Endothelial cell of umbilical vein (primary cell): ENCODE measurements at regions not wholly inside any gene's neighbourhood (a gene's known extent, or its start where the extent isn't known, plus 50 kb on each side); places are given as distances from the start of the nearest gene placed in this dataset.
A peak's percentile ranks its signal among the peaks of the same experiment; 100 is the strongest.

Source experiments
- BruUV-seq: library from RNA; stranded (reverse); fragments of 400-500 nt; replicated peaks from 2 replicates; lab custom pipeline; 2021; lab: Mats Ljungman, UMichigan
- CTCF ChIA-PET: fragments of 300-600, 350-600 bp; sonication (Branson Sonifier 250); formaldehyde crosslinking; loops from one replicate; lab custom pipeline; 2021; ENCODE audit warnings: antibody characterized with exemption, inconsistent platforms; lab: Charles Lee
- POLR2A ChIA-PET: fragments of 300-600, 350-600 bp; sonication (Branson Sonifier 250); formaldehyde crosslinking; loops from one replicate; lab custom pipeline; 2021; ENCODE audit warnings: antibody characterized with exemption, inconsistent platforms; lab: Charles Lee
- DNase-seq: peaks from one replicate; pipeline ENCODE4 v3.0.0-alpha.2; 2011; ENCODE audit warnings: low read depth, low spot score
- FAIRE-seq: peaks from 2 replicates; lab custom pipeline; 2011; peaks lifted over from hg19 to GRCh38; lab: Jason Lieb, UNC
- H2AFZ ChIP-seq: 2 replicates; pipeline ENCODE4 v1.6.0; 2012; ENCODE audit warnings: low read depth, low read length, control low read depth, inconsistent platforms
- H3K27ac ChIP-seq: 2 replicates; pipeline ENCODE4 v1.5.1; 2011; ENCODE audit warnings: low read depth, mild to moderate bottlenecking, control low read depth, low read length, moderate library complexity; ENCODE audit not compliant: insufficient read depth
- H3K27me3 ChIP-seq, 2 experiments: 2 replicates each; pipeline versions ENCODE4 v1.6.0 to v1.6.1; 2011; ENCODE audit warnings: low read length in 2 of 2, mixed read lengths in 1 of 2; ENCODE audit not compliant: control insufficient read depth in 2 of 2, insufficient read depth in 2 of 2
- H3K36me3 ChIP-seq, 2 experiments: 2 replicates in 1 of 2; 3 replicates in 1 of 2; pipeline ENCODE4 v1.5.1; 2011; ENCODE audit warnings: low read length in 2 of 2, mild to moderate bottlenecking in 1 of 2, moderate library complexity in 1 of 2; ENCODE audit not compliant: control insufficient read depth in 2 of 2, insufficient read depth in 2 of 2; ENCODE audit errors: extremely low read depth in 1 of 2
- H3K4me1 ChIP-seq: 3 replicates; pipeline ENCODE4 v1.5.1; 2011; ENCODE audit warnings: mild to moderate bottlenecking, low read length; ENCODE audit not compliant: control insufficient read depth, insufficient read depth; ENCODE audit errors: extremely low read depth
- H3K4me2 ChIP-seq: 2 replicates; pipeline ENCODE4 v1.6.1; 2011; ENCODE audit warnings: low read length, control low read depth, mixed read lengths; ENCODE audit not compliant: insufficient read depth
- H3K4me3 ChIP-seq, 3 experiments: fragments of 200-600 bp in 1 of 3; sonication (generic), shearing (Covaris generic) in 1 of 3; replicated peaks in 1 of 3; 2 replicates each; pipeline ENCODE4 v1.5.1; 2011 to 2016; ENCODE audit warnings: control low read depth in 3 of 3, low read length in 3 of 3, mild to moderate bottlenecking in 2 of 3, inconsistent platforms in 1 of 3, low read depth in 1 of 3, moderate library complexity in 1 of 3; ENCODE audit not compliant: insufficient read depth in 1 of 3
- H3K79me2 ChIP-seq: 2 replicates; pipeline ENCODE4 v1.6.0; 2012; ENCODE audit warnings: low read length, inconsistent platforms; ENCODE audit not compliant: control insufficient read depth, insufficient read depth
- H3K9ac ChIP-seq: replicated peaks from 2 replicates; pipeline ENCODE3; 2011; ENCODE audit warnings: low read length, control low read depth; ENCODE audit not compliant: insufficient read depth; ENCODE audit errors: extremely low read depth
- H3K9me1 ChIP-seq: replicated peaks from 3 replicates; pipeline ENCODE4 v1.6.0; 2011; ENCODE audit warnings: mild to moderate bottlenecking, low read length; ENCODE audit not compliant: control insufficient read depth, insufficient read depth; ENCODE audit errors: extremely low read depth
- H3K9me3 ChIP-seq: replicated peaks from 2 replicates; pipeline ENCODE4 v1.5.1; 2012; ENCODE audit warnings: low read length, inconsistent platforms; ENCODE audit not compliant: control insufficient read depth, insufficient read depth
- H4K20me1 ChIP-seq: replicated peaks from 2 replicates; pipeline ENCODE3; 2011; ENCODE audit warnings: mild to moderate bottlenecking, low read length; ENCODE audit not compliant: control insufficient read depth, insufficient read depth; ENCODE audit errors: extremely low read depth
- EZH2 ChIP-seq: IDR thresholded peaks from 2 replicates; pipeline ENCODE4 v1.6.1; 2012; ENCODE audit warnings: borderline replicate concordance, low read depth, mild to moderate bottlenecking, moderate library complexity, low read length, inconsistent platforms; ENCODE audit not compliant: severe bottlenecking
- FOS ChIP-seq: IDR thresholded peaks from 2 replicates; pipeline ENCODE4 v1.6.1; 2011; ENCODE audit warnings: mild to moderate bottlenecking, low read length, moderate library complexity, borderline replicate concordance; ENCODE audit not compliant: insufficient read depth
- JUN ChIP-seq: IDR thresholded peaks from 2 replicates; pipeline ENCODE4 v1.6.1; 2011; ENCODE audit warnings: borderline replicate concordance, low read depth; ENCODE audit not compliant: insufficient read length, insufficient read depth
- POLR2A ChIP-seq: IDR thresholded peaks from 2 replicates; pipeline ENCODE4 v1.6.1; 2012; ENCODE audit warnings: low read depth, mild to moderate bottlenecking, control low read depth, low read length
- dilution Hi-C: fragments of 300-500 bp; cut with MboI; formaldehyde crosslinking; loops from one replicate; pipeline ENCODE4 v1.15.0; 2019; ENCODE audit warnings: low sequenced_read_pairs; ENCODE audit not compliant: extremely low pct_ligation_motif_present
- intact Hi-C: fragments of 100-400 bp; cut with micrococcal nuclease; formaldehyde crosslinking; loops from one replicate; pipeline ENCODE4 v1.10.0; 2022
- TF ChIP-seq, protein P1 (sequence below): IDR thresholded peaks from 2 replicates; pipeline ENCODE4 v1.6.1; 2011; ENCODE audit not compliant: insufficient read depth, insufficient read length
- TF ChIP-seq, protein P2 (sequence below), 2 donors: IDR thresholded peaks; 1 replicate in 1 of 2; 2 replicates in 1 of 2; pipeline ENCODE4 v1.5.1; 2011; ENCODE audit warnings: low read length in 2 of 2, mild to moderate bottlenecking in 2 of 2, moderate library complexity in 2 of 2, control low read depth in 1 of 2, inconsistent platforms in 1 of 2, low read depth in 1 of 2; ENCODE audit not compliant: insufficient read depth in 1 of 2; ENCODE audit errors: extremely low read depth in 1 of 2

DNA sequence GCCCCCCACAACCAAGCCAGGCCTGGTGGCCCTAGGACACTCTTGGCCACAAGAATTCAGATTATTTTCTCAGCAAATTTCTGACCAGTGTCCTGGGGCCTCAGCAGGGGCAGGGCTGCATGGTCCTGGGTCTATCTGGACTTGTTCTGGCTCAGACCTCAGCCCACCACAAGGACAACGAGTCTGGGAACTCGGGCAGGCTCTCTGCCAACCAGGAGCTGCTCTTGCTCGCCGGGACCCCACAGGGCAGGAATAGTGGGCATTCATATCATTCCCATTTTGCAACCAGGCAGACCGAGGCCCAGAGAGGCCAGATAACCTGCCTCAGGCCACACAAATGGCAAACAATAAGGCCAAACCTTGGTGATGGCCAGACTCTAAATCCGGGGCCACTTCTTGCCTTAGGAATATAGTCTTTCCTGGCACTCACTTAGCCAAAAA lies 75.4 kb upstream of the WNT7B start:
- peaks cover 43% of the 10 kb centered on the region for H3K4me1 ChIP-seq
- TF ChIP-seq, protein P1, sequence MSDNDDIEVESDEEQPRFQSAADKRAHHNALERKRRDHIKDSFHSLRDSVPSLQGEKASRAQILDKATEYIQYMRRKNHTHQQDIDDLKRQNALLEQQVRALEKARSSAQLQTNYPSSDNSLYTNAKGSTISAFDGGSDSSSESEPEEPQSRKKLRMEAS = no peak
- no peak for TF ChIP-seq FOS
- no peak for TF ChIP-seq JUN
- H3K27ac ChIP-seq = peak overlapping the region; percentile 45

DNA sequence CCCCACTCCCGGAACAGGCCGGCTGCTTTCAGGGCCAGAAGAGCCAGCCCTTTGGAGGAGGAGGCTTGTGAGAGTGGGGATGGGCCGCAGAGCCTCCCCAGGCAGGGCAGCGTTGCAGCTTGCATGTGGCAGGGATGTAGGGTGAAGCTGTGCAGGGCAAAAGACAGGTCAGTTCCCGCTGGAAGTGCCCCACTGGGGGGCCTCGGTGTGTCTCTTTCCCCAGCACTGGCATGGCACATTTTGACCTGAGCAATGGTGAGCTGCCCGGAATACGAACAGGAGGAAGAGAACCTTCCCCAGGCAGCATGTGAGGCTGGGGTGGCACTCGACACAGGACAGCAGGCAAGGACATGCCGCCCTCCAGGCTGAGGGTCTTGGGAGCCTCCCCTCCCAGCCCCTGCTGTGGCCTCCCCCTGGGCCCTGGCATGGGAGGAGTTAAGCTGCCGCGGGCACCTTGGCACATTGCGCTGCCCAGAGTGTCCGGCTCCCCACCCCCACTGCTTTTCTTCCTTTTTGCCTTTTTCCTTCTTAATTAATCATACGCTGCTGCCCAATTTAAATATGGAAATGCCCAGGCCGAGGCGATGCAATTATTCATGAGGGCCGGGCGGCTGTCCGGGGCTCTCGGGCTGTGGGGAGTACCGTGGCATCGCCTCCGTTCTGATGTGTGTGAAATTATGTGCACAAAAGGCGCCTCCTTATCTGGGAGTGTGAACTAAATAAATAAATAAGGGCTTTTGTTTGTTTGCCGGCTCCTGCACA lies 76.0 kb upstream of the WNT7B start:
- intact Hi-C loops (loop anchor here (1.0 kb wide), 3 partner anchors 9 to 17 kb away; no protein-coding TSS in a partner anchor), dilution Hi-C loops (no loop called here)
- no TSS peak for BruUV-seq
- peak overlapping the region; percentile 45 for H3K27ac ChIP-seq
- POLR2A ChIA-PET = interaction anchor here (0.9 to 1.9 kb wide), 2 partner anchors 17 to 18 kb away, joined by 3 to 4 read pairs; no protein-coding TSS in a partner anchor
- peak overlapping the region; percentile 78 for H2AFZ ChIP-seq
- H3K9me1 ChIP-seq = no peaks in the 10 kb centered on the region
- peaks cover 50% of the 10 kb centered on the region for H3K4me1 ChIP-seq
- TF ChIP-seq EZH2 = no peak
- TF ChIP-seq, protein P2, sequence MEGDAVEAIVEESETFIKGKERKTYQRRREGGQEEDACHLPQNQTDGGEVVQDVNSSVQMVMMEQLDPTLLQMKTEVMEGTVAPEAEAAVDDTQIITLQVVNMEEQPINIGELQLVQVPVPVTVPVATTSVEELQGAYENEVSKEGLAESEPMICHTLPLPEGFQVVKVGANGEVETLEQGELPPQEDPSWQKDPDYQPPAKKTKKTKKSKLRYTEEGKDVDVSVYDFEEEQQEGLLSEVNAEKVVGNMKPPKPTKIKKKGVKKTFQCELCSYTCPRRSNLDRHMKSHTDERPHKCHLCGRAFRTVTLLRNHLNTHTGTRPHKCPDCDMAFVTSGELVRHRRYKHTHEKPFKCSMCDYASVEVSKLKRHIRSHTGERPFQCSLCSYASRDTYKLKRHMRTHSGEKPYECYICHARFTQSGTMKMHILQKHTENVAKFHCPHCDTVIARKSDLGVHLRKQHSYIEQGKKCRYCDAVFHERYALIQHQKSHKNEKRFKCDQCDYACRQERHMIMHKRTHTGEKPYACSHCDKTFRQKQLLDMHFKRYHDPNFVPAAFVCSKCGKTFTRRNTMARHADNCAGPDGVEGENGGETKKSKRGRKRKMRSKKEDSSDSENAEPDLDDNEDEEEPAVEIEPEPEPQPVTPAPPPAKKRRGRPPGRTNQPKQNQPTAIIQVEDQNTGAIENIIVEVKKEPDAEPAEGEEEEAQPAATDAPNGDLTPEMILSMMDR (IDR thresholded peaks at IDR 0.05; ENCODE audit: extremely low read depth in 1 of 2, insufficient read depth in 1 of 2, low read depth in 1 of 2, low read length in 2 of 2) = no peak
- TF ChIP-seq POLR2A = peak; percentile 17
- H3K9me3 ChIP-seq = no peaks in the 10 kb centered on the region
- H3K4me3 ChIP-seq = peak overlapping the region; percentile 12 to 49 (median 30)
- FAIRE-seq (no peak), DNase-seq (peak; percentile 58)
- no peaks in the 10 kb centered on the region for H4K20me1 ChIP-seq
- no peaks in the 10 kb centered on the region for H3K36me3 ChIP-seq
- peaks cover 39% of the 10 kb centered on the region for H3K79me2 ChIP-seq
- peak overlapping the region; percentile 64 for H3K9ac ChIP-seq
- peak overlapping the region; percentile 79 for H3K4me2 ChIP-seq
- H3K27me3 ChIP-seq = no peaks in the 10 kb centered on the region
- CTCF ChIA-PET = interaction anchor here (0.8 to 3.4 kb wide), 4 partner anchors 8 to 46 kb away, joined by 3 to 21 read pairs (median 5); no protein-coding TSS in a partner anchor

More for the DNA sequence above, 75.4 kb upstream of the WNT7B start:
- ChIA-PET POLR2A (interaction anchor here (0.9 to 1.2 kb wide), 2 partner anchors 17 kb away, joined by 3 to 4 read pairs; no protein-coding TSS in a partner anchor), CTCF (interaction anchor here (1.3 to 3.4 kb wide), 3 partner anchors 9 to 46 kb away, joined by 3 to 21 read pairs (median 6); no protein-coding TSS in a partner anchor)
- no peaks in the 10 kb centered on the region for H3K36me3 ChIP-seq
- H3K4me3 ChIP-seq = no peak overlapping the region
- H3K4me2 ChIP-seq = peak overlapping the region; percentile 79
- DNase-seq = no peak
- H3K9me1 ChIP-seq = no peaks in the 10 kb centered on the region
- intact Hi-C loops = no loop called here
- no peaks in the 10 kb centered on the region for H3K9me3 ChIP-seq
- BruUV-seq = no TSS peak
- H2AFZ ChIP-seq = peak overlapping the region; percentile 78
- peaks cover 33% of the 10 kb centered on the region for H3K79me2 ChIP-seq
- H3K9ac ChIP-seq = peak overlapping the region; percentile 64
- dilution Hi-C loops = no loop called here
- no peak for FAIRE-seq
- H3K27me3 ChIP-seq = no peaks in the 10 kb centered on the region
- H4K20me1 ChIP-seq = no peaks in the 10 kb centered on the region
